Stomach (tissue), 4 donors: ENCODE measurements at regions not wholly inside any gene's neighbourhood (a gene's known extent, or its start where the extent isn't known, plus 50 kb on each side); places are given as distances from the start of the nearest gene placed in this dataset.

ENCODE experiments used
- CTCF ChIP-seq, 7 experiments: fragments of 450-650 bp in 4 of 7; fragments of 200-600 bp in 3 of 7; sonication (generic) in 3 of 7; IDR thresholded peaks; one replicate each; pipeline ENCODE4 v1.5.1; 2016 to 2019; ENCODE audit warnings: antibody characterized with exemption in 7 of 7, control low read depth in 2 of 7, mild to moderate bottlenecking in 1 of 7
- POLR2A ChIP-seq, 4 donors: fragments of 450-650 bp; IDR thresholded peaks; one replicate each; pipeline ENCODE4 v1.6.1; 2016; ENCODE audit warnings: antibody characterized with exemption in 4 of 4, control low read depth in 2 of 4, mild to moderate bottlenecking in 1 of 4, moderate library complexity in 1 of 4

GRCh38 chr2:157952558-157952957, 76.4 kb upstream of the ACVR1 start:
- TF ChIP-seq CTCF (IDR thresholded peaks at IDR 0.05) = no peak
- no peak for TF ChIP-seq POLR2A (IDR thresholded peaks at IDR 0.05)
